ENCODE measurements at regions not wholly inside any gene's neighbourhood (a gene's known extent, or its start where the extent isn't known, plus 50 kb on each side); places are given as distances from the start of the nearest gene placed in this dataset.
"Not testable (repeated sequence)": the region's sequence is repeated elsewhere in the genome, so short reads cannot be mapped to it uniquely, and the experiment has no call there.

DNA sequence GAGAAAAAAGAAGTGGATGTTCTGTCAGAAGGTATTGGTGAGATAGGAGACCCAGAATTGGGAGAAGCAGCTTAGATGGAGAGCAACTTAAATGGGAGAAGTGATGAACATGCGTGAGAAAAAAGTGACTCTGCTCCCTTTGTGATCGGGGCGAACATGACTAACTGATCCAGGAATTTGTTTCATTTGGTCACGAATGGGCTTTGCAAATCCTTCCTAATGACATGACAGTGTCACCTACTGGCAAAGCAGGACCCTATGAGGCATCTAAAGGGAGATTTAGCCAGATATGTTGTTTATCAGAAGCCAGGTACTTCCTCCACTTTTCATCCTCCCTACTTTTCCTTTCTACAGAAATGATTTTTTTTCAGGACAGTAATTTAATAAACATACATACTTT lies 787.4 kb upstream of the RGMB start:
- H3K4me3 ChIP-seq (ENCODE audit: low read depth, low read length), result no peak overlapping the region
- DNase-seq (ENCODE audit: low read depth), result no peak
- TF ChIP-seq, protein P1, sequence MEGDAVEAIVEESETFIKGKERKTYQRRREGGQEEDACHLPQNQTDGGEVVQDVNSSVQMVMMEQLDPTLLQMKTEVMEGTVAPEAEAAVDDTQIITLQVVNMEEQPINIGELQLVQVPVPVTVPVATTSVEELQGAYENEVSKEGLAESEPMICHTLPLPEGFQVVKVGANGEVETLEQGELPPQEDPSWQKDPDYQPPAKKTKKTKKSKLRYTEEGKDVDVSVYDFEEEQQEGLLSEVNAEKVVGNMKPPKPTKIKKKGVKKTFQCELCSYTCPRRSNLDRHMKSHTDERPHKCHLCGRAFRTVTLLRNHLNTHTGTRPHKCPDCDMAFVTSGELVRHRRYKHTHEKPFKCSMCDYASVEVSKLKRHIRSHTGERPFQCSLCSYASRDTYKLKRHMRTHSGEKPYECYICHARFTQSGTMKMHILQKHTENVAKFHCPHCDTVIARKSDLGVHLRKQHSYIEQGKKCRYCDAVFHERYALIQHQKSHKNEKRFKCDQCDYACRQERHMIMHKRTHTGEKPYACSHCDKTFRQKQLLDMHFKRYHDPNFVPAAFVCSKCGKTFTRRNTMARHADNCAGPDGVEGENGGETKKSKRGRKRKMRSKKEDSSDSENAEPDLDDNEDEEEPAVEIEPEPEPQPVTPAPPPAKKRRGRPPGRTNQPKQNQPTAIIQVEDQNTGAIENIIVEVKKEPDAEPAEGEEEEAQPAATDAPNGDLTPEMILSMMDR (conservative IDR thresholded peaks at IDR 0.05; ENCODE audit: low read depth, low read length), result peak; percentile 13

DNA sequence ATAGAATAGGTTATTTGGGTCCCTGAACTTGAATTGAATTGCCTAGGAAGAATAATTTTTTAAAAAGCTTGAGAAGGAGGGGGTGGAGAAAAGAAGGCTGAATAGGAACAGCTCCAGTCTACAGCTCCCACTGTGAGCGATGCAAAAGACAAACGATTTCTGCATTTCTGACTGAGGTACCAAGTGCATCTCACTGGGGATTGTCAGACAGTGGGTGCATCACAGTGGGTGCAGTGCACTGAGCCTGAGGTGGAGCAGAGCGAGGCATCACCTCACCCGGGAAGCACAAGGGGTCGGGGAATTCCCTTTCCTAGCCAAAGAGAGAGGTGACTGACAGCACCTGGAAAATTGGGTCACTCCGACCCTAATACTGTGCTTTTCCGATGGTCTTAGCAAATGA lies 782.2 kb upstream of the RGMB start:
- H3K4me3 ChIP-seq (ENCODE audit: low read depth, low read length), result no peak overlapping the region
- no peak for DNase-seq (ENCODE audit: low read depth)
- TF ChIP-seq, protein P1 (conservative IDR thresholded peaks at IDR 0.05; ENCODE audit: low read depth, low read length), result no peak

DNA sequence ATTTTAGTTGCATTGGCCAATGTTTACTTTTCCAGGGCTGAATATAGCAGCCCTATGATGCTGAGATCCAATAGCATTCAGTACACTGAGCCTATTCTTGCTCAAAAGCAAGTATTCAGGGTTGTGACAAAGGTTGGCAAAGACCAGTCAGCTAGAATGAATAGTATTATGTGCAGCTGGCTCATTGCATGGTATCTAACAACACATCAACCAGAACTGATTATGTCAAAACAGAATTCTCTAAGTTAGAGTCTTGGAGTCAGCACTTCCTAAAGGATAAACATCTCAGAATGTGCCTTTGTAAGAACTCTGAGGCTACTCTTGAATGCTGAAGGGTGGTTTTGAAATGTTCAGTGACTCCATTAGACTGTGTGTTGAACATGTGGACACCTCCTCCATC lies 774.5 kb upstream of the RGMB start:
- TF ChIP-seq, protein P1 (conservative IDR thresholded peaks at IDR 0.05; ENCODE audit: low read depth, low read length), result no peak
- DNase-seq (ENCODE audit: low read depth), result no peak
- no peak overlapping the region for H3K4me3 ChIP-seq (ENCODE audit: low read depth, low read length)

DNA sequence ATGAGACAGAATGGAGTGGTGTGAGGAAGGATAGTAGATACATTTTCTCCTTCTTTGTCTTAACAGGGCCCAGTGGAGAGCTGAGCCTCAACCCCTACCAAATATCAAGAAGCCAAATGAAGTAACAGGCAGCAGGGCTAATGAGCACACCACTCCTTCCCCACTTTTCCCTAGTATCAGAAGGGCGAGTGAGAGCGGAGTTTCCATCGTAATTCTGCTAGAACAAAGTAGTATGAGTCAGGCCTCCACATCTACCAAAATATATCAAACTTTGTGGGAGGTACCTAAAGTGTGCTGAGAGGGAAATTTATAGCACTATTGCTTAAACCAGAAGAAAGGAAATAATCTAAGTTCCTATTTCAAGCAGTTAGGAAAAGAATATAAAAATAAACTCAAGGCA lies 769.0 kb upstream of the RGMB start:
- no peak for DNase-seq (ENCODE audit: low read depth)
- TF ChIP-seq, protein P1 (conservative IDR thresholded peaks at IDR 0.05; ENCODE audit: low read depth, low read length), result no peak
- no peak overlapping the region for H3K4me3 ChIP-seq (ENCODE audit: low read depth, low read length)

DNA sequence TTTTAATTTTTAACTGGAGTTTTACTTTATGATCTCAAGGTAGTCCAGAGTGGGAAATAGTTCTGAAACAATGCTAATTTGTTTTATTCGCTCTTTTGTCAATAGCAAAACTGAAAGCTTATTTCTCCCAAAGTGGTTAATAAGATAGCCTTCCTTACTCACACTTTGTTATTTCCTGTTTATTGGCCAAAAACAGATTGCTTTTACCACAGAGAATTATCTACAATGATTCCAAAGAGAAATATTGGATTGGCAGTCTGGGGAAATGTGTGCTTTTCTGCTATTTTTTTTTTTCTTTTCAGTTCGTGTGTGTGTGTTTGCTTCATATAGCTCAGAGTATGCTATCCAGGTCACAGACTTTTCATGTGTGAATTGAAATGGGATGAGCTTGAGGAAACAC lies 756.7 kb upstream of the RGMB start:
- no peak overlapping the region for H3K4me3 ChIP-seq (ENCODE audit: low read depth, low read length)
- DNase-seq (ENCODE audit: low read depth), result no peak
- TF ChIP-seq, protein P1 (conservative IDR thresholded peaks at IDR 0.05; ENCODE audit: low read depth, low read length), result no peak

DNA sequence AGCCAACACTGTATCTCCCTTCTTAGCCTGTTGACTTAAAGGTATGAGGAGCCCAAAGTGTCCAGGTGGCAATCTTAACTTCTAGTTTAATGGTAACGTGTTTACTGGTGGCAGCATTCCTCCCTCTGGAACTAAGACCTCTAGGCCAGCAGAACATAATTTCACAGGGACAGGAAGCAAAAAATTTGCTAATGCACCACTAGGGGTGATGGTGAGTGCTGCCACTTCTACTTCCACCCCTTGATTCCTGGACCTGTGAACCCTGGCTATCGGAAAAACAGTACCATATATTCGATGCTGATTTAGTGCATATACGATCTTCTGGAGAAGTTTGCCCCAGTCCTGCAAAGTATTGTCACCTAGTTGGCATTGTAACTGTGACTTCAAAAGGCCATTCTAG lies 743.2 kb upstream of the RGMB start:
- H3K4me3 ChIP-seq (ENCODE audit: low read depth, low read length); DNase-seq (ENCODE audit: low read depth): not testable (repeated sequence)
- TF ChIP-seq, protein P1 (conservative IDR thresholded peaks at IDR 0.05; ENCODE audit: low read depth, low read length), result peak; percentile 29

DNA sequence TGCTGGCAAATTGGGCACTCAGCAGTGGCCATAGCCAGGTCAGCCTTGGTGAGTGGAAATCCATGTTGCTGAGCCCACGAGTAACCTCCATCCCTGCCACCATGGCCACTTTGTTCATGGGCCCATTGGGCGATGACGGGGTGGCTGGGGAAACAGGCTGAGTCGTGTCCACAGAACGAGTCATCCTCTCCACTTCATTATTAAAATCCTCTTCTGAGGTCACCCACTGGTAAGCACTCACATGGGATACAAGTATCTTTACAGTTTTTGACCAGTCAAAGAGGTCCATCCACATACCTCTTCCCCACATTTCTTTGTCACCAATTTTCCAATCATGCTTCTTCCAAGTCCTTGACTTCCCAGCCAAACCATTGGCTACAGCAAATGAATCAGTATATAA lies 742.4 kb upstream of the RGMB start:
- H3K4me3 ChIP-seq (ENCODE audit: low read depth, low read length); DNase-seq (ENCODE audit: low read depth): not testable (repeated sequence)

DNA sequence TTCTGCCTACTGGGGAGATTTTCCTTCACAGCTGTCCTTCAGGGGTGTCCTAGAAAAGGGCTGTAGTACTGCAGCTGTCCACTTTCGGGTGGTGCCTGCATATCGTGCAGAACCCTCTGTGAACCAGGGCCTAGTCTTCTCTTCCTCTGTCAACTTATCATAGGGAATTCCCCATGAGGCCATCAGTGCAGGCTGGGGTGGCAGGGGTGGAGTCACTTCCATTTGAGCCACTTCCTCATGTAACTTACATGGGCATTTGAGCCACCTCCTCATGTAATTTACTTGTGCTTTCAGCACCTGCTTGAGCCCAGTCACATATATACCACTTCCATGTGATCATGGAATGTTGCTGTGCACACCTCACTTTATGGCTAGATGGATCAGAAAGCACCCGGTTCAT lies 742.0 kb upstream of the RGMB start:
- TF ChIP-seq, protein P1 (conservative IDR thresholded peaks at IDR 0.05; ENCODE audit: low read depth, low read length), result no peak
- H3K4me3 ChIP-seq (ENCODE audit: low read depth, low read length), result no peak overlapping the region
- no peak for DNase-seq (ENCODE audit: low read depth)
